HG03457 (cell line): ENCODE measurements at regions not wholly inside any gene's neighbourhood (a gene's known extent, or its start where the extent isn't known, plus 50 kb on each side); places are given as distances from the start of the nearest gene placed in this dataset.
"Not testable (repeated sequence)": the region's sequence is repeated elsewhere in the genome, so short reads cannot be mapped to it uniquely, and the experiment has no call there.

Source experiments
- ATAC-seq: cut with Tn5 transposase; IDR thresholded peaks from one replicate; pipeline ENCODE4 v1.9.1; 2021; ENCODE audit warnings: moderate number of reproducible peaks; ENCODE audit not compliant: unreplicated experiment

DNA sequence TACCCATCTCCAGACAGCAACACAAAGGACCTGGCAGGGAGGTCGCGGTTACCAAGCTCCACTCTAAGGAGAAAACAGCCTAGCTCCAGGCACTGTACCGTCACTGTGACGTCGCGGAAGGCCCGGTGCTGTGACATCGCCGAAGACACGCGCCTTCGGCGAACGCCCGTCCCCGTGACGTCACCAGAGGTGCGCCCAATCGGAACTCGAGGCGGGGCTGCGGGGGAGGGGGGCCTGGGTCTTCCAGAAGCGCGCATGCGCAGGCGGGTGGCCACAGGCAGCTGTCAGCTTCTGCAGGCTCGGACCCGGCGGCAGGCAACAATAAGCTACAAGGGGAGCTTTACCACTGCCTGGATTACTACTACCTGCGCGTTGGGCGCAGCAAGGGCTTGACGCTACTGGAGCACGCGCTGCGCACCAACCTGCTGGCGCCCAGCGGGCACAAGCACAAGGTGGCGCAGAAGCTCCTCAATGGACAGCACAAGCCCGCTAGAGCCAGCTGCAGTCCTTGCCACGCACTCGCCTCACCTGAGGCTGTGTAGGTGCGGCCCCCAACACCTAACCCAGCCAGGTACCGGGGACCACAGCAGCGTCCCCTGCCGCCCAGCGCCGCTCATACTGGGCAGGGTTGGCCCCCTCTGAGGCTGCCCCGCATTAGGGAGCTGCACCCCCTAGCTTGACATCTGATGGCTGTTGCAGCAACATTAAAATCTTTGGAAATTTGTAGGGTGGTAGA lies 208.4 kb downstream of the TPST1 start:
- peak; percentile 57 for ATAC-seq

DNA sequence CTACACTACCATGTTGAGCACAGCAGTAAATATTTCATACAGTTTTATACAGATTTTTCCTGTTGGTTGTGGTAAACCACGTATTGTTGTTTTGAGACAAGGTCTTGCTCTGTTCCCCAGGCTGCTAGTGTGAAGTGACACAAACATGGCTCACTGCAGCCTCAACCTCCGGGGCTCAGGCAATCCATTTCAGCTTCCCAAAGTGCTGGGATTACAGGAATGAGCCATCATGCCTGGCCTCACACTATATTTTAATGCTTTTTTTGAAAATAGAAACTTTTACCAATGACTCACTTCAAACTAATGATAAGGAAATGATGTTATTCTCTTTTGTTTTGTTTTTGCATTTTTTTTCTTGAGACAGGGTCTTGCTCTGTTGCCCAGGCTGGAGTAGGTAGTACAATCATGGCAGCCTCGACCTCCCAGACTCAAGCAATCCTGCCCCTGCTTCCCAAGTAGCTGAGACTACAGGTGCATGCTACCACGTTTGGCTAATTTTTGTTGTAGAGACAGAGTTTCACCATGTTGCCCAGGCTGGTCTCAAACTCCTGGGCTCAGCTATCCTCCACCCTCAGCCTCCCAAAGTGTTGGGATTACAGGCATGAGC lies 210.6 kb downstream of the TPST1 start:
- ATAC-seq: no peak

DNA sequence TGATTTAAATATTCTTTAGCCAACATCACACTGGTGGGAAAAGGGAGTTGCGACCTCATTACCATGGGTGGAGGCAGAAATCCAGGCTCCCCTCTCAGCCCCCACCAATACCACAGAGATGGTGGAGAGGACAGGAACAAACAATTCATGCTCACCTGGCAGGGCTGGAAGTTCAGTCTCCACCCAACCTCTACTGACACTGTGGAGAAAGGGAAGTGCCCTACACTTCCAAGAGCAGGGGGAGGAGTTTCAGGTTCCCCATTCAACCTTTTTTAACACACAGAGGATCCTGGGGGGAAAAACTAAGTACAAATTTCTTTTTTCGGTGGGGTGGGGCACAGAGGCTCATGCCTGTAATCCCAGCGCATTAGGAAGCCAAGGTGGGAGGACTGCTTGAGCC lies 210.1 kb upstream of the KCTD7 start:
- ATAC-seq: no peak

DNA sequence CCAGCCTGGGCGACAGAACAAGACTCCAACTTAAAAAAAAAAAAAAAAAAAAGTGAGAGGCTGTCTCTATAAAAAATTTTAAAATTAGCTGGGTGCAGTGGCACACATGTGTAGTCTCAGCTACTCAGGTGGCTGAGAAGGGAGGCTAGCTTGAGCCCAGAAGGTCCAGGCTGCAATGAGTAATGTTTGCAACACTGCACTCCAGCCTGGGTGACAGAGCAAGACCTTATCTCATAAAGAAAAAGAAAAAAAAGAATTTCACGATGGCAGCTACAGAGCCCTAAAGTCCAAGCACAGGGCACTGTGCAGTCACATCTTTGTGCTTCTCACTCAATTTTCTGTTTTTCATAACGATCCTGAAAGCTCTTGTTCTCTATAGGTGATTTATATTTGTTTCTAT lies 209.5 kb upstream of the KCTD7 start:
- ATAC-seq: no peak

DNA sequence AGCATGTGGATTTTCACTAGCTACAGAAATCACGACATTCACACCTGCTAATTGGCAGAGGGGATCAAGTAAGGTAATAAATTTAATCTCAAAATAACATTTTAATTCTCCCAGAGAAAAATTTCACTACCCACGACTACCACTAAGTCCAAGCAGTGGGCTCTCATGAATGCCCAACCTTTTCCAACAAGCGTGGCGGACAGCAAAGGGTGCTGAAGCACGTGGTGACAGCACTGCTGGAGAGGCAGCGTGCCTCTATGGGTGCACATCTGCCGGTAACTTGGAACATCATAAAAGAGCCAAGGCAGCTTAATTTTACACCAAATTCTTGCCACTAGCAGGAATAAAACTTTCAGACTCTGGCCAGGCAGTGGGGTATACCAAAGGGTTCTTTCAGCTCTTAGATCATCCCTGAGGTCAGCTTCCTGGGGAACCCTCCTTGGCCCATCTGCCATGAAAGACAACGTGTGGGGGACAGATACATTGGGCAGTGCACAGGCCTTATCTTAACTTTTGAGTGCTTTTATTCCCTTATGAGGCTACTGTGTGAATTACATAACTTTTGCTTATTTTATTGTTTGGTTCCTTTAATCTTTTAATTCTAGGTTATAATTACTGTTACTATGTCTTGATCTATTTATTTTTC lies 206.7 kb upstream of the KCTD7 start:
- ATAC-seq: no peak

DNA sequence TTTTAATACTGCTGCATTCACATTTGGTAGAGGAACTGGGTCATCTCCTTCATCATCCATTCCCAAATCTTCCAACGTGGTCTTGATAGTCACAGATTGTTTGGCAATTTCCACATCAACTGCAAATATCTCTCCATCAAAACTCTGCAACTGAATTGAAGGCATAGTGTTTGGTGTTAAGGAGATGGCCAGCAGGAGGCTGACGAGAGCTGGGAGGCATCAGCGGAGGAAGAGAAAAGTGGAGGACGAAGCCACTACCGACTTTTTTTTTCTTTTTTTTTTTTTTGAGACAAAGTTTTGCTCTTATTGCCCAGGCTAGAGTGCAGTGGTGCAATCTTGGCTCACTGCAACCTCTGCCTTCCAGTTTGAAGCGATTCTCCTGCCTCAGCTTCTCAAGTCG lies 205.0 kb upstream of the KCTD7 start:
- ATAC-seq: no peak

DNA sequence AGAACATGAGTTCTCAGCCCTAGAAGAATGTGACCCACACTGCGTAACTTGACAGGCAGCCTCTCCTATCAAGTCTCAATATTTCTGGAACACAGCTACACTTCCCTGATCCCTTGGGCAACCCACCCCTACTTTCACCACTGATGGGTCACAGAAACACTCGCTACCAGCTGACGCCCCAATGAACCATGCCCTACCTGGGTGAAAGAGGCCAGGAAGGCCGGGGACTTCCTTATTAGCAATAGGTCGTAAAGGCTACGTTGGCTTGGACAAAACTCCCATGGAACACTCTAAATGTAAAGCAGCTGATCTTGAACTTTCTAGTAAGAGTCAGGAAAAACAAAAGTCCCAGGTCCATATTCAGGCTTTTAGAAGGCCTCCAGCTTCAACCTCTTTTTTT lies 202.3 kb upstream of the KCTD7 start:
- no peak for ATAC-seq

DNA sequence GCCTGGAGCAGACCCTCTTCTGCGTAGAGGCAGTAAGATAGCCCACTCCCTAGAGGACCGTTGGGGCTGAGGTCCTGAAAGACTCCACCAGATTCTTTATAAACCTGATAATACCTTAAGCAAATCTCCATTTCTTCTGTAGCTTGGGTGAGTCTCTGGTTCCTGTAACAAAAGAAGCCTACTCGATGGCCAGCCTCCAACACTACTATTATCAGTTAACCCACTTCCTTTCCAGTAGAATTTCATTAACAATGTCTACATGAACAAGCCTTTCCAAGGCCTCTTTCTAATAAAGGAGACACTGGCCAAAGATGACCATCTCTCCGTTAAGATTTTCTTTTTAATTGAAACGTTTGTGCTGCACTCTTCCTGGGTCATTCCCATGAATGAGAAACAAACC lies 201.7 kb upstream of the KCTD7 start:
- ATAC-seq: no peak

DNA sequence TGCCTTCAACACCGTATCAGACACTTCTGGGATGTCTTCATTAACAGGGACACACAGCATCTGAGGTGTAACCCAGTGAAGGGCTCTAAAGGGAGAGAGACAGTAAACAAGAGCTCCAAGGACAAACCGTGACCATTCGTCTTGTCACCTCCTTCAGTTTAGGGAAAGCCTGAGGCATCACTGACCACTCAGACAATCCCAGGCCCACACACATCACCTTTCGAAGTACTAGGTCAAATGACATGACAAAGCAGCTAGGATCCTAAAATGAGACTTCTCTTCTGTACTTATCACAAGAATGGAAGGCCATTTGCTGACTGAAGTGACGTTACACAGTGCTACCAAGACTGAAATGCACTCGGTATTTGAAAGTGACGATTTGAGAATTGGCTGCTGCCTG lies 200.7 kb upstream of the KCTD7 start:
- ATAC-seq: no peak

DNA sequence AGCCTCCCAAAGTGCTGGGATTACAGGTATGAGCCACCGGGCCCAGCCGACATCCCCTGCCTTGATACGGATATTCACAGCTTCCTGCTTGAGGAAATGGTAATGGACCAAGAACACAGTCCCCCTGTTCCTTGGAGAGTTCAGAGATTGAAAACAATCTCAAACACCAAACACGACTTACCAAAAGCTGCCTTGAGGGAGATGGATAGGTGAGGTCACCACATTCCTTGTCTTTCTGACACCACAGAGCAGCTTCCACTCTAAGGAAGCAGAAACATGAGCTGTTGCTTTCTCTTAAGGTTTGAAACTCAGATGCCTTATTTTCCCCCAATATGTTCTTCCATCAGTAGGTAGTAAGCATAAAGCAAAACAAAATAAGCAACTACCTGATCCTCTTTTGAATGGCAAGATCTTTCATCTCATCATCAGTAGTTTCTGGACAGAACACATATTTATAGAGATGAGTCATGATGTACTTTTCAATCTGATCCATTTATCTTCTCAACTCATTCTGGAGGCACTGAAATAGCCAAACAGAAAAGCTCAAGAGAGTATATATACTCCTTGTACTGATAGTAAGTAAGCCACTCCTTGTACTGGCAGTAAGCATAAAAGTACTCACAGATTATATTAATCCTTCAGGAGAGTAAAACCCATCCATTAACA lies 199.1 kb upstream of the KCTD7 start:
- no peak for ATAC-seq

DNA sequence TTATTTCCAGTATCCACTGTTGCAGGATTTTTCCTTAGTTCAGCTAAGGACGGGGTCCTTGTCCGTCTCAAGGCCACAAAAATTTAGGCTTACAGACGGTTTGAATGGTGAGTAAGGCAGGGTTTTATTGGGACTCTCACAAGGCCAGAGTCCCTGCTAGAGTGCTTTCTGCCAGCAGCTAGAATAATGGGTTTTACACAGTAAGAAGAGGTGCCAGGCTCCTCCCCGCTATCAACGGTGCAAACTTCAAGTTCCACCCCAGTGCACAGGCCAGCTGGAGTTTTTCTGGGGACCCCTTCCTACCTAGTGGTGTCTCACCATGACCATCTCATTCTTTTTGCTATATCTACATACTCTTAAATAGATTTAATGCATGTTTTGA lies 198.5 kb upstream of the KCTD7 start:
- ATAC-seq: no peak

DNA sequence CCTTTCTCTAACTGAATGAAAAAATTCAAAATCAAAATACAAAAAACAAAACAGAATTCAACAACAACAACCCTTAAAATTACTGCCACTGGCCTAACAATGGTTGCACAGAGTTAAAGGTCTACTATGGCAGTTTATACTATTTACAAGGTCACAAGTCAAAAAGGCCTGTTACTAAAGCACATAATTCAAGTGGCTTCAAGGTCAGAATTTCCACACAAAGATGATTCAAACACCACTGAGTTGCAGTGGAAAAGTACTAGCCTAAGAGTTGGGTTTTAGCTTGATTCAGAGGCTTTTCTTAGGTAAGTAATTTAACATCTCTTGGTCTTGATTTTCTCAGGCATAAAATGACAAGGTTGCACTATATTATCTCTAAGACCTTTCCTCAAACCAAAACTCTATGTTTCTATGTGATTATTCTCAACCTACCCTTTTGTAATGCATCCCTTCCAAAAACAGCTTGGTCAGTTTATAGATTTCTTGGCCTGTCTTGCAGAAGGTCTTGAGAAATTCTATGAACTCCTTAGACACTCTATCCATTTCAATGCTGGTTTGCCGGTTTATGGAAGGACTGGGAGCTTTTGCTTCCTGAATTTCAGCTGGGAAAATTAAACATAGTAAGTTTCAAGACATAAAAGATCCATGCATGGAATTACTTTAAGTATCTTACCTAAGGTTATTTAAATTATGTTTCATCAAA lies 189.8 kb upstream of the KCTD7 start:
- not testable (repeated sequence) for ATAC-seq

DNA sequence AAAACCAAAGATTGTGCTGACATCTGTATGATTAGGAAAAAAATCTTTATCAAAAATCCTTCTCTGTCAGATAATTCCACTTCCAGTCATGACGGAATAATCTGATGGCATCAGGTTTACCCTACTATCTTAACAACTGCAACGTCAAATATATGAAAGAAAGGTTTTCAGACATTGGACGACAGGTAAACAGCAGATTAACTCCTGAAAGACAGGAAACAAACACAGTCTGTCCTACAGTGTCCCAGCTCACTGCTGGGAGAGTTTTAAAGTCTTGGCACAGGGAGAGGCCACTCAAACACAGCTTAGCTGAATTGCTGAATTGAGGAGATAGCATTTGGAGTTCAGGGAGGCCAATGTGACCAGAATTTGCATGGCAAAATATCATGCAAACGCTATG lies 186.3 kb upstream of the KCTD7 start:
- ATAC-seq: no peak

DNA sequence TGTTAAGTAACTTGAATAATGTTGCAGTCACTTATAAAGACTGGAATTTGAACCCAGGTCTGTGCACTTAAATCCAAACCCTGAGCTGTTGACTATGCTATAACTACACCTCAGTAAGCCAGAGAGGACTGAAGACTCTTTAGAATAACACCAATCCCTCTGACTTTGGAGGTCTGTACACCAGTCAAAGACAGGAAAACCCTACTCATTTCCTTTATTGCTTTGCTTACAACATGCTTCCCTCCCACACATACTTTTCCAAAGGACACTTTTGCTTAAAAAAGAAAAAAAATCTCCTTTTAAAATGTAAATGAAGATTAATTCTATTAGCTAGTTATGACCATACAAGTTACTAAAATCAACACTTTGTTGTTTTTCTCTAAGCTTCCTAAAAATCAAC lies 184.7 kb upstream of the KCTD7 start:
- ATAC-seq: no peak

DNA sequence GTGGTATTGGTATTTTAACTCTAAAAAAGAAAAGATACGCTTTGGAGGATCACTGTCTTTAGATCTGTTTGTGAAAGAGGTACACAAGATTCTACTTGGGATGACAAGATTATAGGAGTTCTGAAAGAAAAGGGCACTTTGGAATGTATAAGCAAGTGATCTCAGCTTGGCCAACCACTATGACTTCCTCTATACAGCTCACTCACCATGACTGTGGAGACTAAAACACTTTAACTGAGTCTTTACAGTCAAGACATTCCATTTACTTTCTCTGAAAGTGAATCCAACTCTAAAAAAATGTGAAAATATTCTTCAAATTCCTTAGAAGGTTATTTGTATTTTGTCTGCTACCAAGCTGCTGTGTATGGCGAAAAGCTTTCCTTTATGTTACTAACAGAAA lies 181.7 kb upstream of the KCTD7 start:
- ATAC-seq: not testable (repeated sequence)

DNA sequence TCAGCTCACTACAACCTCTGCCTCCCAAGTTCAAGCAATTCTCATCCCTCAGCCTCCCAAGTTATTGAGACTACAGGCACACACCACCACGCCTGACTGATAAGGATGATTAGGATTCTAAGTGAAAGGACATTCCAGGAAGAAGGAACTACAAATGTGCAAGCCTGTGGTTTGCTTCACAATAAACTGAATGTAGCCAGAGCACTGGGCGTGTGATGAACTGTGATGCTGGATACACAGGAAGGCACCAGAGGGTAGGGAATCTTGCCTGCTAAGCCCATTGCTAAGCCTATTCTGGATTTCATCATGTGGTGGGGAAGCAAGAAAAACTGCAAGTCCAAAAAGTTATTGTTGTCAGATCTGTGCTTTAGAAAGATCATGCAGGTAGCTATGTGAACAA lies 177.9 kb upstream of the KCTD7 start:
- ATAC-seq: not testable (repeated sequence)

DNA sequence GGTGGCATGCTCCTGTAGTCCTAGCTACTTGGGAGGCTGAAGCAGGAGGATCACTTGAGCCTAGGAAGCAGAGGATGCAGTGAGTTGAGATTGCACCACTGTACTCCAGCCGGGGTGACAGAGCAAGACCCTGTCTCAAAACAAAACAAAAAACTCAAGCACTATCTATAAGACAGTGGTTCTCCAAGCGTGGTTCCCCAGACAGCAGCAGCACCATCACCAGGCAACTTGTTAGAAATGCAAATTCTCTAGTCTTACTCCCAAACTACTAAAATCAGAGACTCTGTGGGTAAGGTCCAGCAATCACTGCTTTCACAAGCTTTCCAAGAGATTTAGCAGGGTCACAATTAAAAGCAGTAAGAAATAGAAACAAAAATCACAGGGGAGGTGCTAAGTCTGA lies 177.0 kb upstream of the KCTD7 start:
- not testable (repeated sequence) for ATAC-seq

DNA sequence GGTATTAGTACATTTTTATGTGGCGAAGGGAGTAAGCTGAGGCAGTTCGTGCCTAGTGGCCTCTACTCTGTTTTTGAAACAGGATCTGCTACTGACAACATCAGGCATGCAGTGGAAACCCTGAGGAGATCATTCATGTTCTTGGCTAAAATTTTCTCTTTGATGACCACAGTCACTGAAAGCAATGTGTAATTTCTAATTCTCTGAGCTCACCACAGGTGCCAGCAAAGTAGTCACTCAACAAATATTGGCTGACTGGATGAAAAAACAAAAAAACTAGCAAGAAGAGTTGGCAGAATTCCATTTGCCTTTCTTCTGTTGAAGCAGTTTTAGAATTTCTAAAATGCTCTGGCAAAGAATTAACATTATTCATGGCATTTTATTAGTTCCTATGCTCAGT lies 176.5 kb upstream of the KCTD7 start:
- no peak for ATAC-seq

DNA sequence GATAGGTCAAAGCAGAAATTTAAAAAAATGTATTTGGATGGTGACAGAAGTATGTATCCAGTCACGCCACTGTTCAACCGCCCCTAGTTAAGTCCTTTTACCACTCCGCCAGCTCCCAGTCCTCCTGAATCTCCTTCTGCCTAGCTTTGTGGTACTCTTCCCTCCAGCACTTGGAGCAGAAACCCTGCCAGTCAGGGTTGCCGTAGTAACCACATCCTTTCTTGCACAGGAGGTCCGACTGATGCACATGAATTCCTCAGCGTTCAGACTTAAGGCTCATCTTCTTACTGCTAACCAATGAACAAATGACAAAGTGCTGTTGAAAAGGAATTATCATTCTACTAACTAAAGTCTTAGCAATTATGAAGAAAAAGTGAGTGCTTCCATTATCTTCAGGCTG lies 175.3 kb upstream of the KCTD7 start:
- ATAC-seq: no peak

DNA sequence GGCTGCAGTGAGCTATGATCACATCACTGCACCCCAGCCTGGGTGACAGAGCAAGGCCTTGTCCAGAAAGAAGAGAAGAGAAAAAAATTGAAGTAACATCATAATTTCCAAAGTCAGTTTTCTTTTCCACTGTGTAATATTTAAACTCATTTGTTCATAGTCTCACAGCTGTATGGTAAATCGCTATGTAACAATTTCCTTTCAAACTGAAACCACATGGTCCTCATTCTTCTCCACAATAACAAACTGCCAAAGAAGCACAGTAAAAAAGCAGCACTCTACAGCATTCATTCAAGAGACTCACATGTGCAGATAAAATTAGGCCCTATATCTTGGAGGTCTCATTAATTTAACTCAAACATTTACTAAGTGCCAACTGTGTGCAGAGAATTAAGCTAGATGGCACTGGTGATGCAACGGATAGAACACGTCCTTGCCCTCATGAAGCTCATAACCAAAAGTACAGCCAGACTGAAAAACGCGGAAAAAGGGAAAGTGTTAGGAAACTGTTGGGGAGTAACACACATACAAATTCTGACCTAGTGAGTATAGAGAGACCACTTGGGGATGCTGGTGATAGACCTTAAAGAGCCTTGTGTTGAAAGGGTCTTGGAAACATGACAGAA lies 174.0 kb upstream of the KCTD7 start:
- no peak for ATAC-seq

DNA sequence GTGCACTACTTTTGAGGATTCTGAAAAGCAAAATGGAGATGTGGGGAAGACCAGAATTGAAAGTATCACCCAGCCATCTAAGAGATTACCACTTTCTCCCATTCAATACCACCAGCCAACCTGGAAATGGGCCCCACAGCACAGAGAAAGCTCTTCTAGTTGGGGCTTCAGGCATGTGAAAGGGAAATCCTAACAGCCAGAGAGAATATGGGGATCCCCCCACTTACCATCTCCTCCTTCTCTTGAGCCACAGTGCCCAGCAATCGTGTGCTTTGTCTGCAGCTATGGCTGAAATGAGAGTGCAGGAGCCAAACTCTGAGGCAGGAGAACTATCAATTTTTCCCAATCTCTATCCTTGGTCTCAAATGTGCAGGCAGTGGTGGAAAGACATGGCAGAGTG lies 173.2 kb upstream of the KCTD7 start:
- not testable (repeated sequence) for ATAC-seq
